ENCODE measurements at regions not wholly inside any gene's neighbourhood (a gene's known extent, or its start where the extent isn't known, plus 50 kb on each side); places are given as distances from the start of the nearest gene placed in this dataset.

- DNase-seq (no peak), ATAC-seq (ENCODE audit: insufficient read depth, low FRiP score) (no peak)
- TF ChIP-seq CTCF (IDR thresholded peaks at IDR 0.05; ENCODE audit: control extremely low read depth, extremely low read depth), result no peak
- Histone ChIP-seq H3K27ac (ENCODE audit: low read depth in 1 of 2, low read length in 1 of 2) (no peak overlapping the region), H3K4me3 (no peak overlapping the region), H3K36me3 (ENCODE audit: control insufficient read depth in 4 of 4, insufficient read depth in 4 of 4, low read length in 4 of 4) (no peaks in the 10 kb centered on the region), H3K9me3 (ENCODE audit: control insufficient read depth in 4 of 4, insufficient read depth in 3 of 4, low read length in 3 of 4) (no peaks in the 10 kb centered on the region), H3K27me3 (ENCODE audit: control insufficient read depth in 3 of 3, insufficient read depth in 3 of 3, low read length in 2 of 3) (no peaks in the 10 kb centered on the region), H3K9ac (ENCODE audit: insufficient read depth in 1 of 2, low read length in 2 of 2) (no peak overlapping the region), H3K4me1 (ENCODE audit: control insufficient read depth in 5 of 5, insufficient read depth in 5 of 5, low read length in 5 of 5) (peaks cover 0 to 17% (median 0%) of the 10 kb centered on the region in 5 donors)
- 65 to 86% methylated on average over 4 of the region's 4 CpGs for WGBS, 2 donors
Measured at GRCh38 chr6:56775498-56776166, 132.9 kb upstream of the DST start.

- WGBS, 2 donors, result 84 to 96% methylated on average over 1 of the region's 1 CpG
- Histone ChIP-seq H3K9me3 (ENCODE audit: control insufficient read depth in 4 of 4, insufficient read depth in 3 of 4, low read length in 3 of 4) (no peaks in the 10 kb centered on the region), H3K4me1 (ENCODE audit: control insufficient read depth in 5 of 5, insufficient read depth in 5 of 5, low read length in 5 of 5) (peaks cover 0 to 20% (median 3%) of the 10 kb centered on the region in 5 donors), H3K9ac (ENCODE audit: insufficient read depth in 1 of 2, low read length in 2 of 2) (no peak overlapping the region), H3K27ac (ENCODE audit: low read depth in 1 of 2, low read length in 1 of 2) (peak overlapping the region in 1 of 2 donors; percentile 21), H3K4me3 (no peak overlapping the region), H3K36me3 (ENCODE audit: control insufficient read depth in 4 of 4, insufficient read depth in 4 of 4, low read length in 4 of 4) (no peaks in the 10 kb centered on the region), H3K27me3 (ENCODE audit: control insufficient read depth in 3 of 3, insufficient read depth in 3 of 3, low read length in 2 of 3) (no peaks in the 10 kb centered on the region)
- ATAC-seq (ENCODE audit: insufficient read depth, low FRiP score) (no peak), DNase-seq (no peak)
- TF ChIP-seq CTCF (IDR thresholded peaks at IDR 0.05; ENCODE audit: control extremely low read depth, extremely low read depth), result no peak
Measured at GRCh38 chr6:56772737-56773184, 130.1 kb upstream of the DST start.

- DNase-seq, result no peak
- no peaks in the 10 kb centered on the region for H3K36me3 ChIP-seq (ENCODE audit: control insufficient read depth in 4 of 4, insufficient read depth in 4 of 4, low read length in 4 of 4)
- H3K4me3 ChIP-seq, result no peak overlapping the region
- H3K27me3 ChIP-seq (ENCODE audit: control insufficient read depth in 3 of 3, insufficient read depth in 3 of 3, low read length in 2 of 3), result no peaks in the 10 kb centered on the region
- no peaks in the 10 kb centered on the region for H3K9me3 ChIP-seq (ENCODE audit: control insufficient read depth in 4 of 4, insufficient read depth in 3 of 4, low read length in 3 of 4)
- H3K4me1 ChIP-seq (ENCODE audit: control insufficient read depth in 5 of 5, insufficient read depth in 5 of 5, low read length in 5 of 5), result peaks cover 0 to 18% (median 3%) of the 10 kb centered on the region in 5 donors
- peak overlapping the region in 1 of 2 donors; percentile 75 for H3K27ac ChIP-seq (ENCODE audit: low read depth in 1 of 2, low read length in 1 of 2)
- H3K9ac ChIP-seq (ENCODE audit: insufficient read depth in 1 of 2, low read length in 2 of 2), result no peak overlapping the region
- WGBS, 2 donors, result 91% methylated on average over 7 of the region's 7 CpGs
- no peak for TF ChIP-seq CTCF (IDR thresholded peaks at IDR 0.05; ENCODE audit: control extremely low read depth, extremely low read depth)
- no peak for ATAC-seq (ENCODE audit: insufficient read depth, low FRiP score)
Measured at GRCh38 chr6:56771929-56772607, 129.4 kb upstream of the DST start.
